GM12878 (cell line): ENCODE measurements at regions not wholly inside any gene's neighbourhood (a gene's known extent, or its start where the extent isn't known, plus 50 kb on each side); places are given as distances from the start of the nearest gene placed in this dataset.

ENCODE experiments used
- ATAC-seq: fragments of 200-7000 bp; cut with Tn5 transposase; 3 replicates; pipeline ENCODE4 v1.9.1; 2020; ENCODE audit warnings: mild to moderate bottlenecking, moderate library complexity
- BruUV-seq: library from RNA; stranded (reverse); fragments of 400-500 nt; replicated peaks from 2 replicates; lab custom pipeline; 2021; lab: Mats Ljungman, UMichigan
- CTCF ChIA-PET: fragments of 300-600 bp; sonication (Branson Sonifier 250); formaldehyde crosslinking; extraction: SDS; loops from one replicate; lab custom pipeline; 2021; ENCODE audit warnings: inconsistent platforms; lab: Yijun Ruan, JAX
- POLR2A ChIA-PET: fragments of 350-600 bp; formaldehyde crosslinking; extraction: SDS; loops from one replicate; lab custom pipeline; 2021; ENCODE audit warnings: inconsistent platforms; lab: Charles Lee
- RAD21 ChIA-PET: fragments of 300-600 bp; sonication (Branson Sonifier 250); formaldehyde crosslinking; loops from one replicate; lab custom pipeline; 2023; ENCODE audit warnings: antibody characterized with exemption; ENCODE audit not compliant: unreplicated experiment; lab: Charles Lee
- SMC1A ChIA-PET: fragments of 300-600 bp; sonication (Branson Sonifier 250); formaldehyde crosslinking; loops from one replicate; lab custom pipeline; 2023; ENCODE audit not compliant: unreplicated experiment, uncharacterized antibody; lab: Charles Lee
- DNase-seq: peaks from one replicate; pipeline ENCODE4 v3.0.0-alpha.2; 2011; ENCODE audit warnings: low read depth, low spot score
- FAIRE-seq: peaks from 3 replicates; lab custom pipeline; 2011; peaks lifted over from hg19 to GRCh38; lab: Jason Lieb, UNC
- H2AFZ ChIP-seq: 2 replicates; pipeline ENCODE4 v1.6.0; 2011; ENCODE audit warnings: low read depth, low read length, control low read depth; ENCODE audit not compliant: control insufficient read depth
- H3K27ac ChIP-seq: 2 replicates; pipeline ENCODE4 v1.5.1; 2011; ENCODE audit warnings: control low read depth; ENCODE audit not compliant: control insufficient read depth, insufficient read depth
- H3K27me3 ChIP-seq, 2 experiments: replicated peaks in 1 of 2; 2 replicates each; pipeline versions ENCODE4 v1.6.0 to v1.6.1; 2011; ENCODE audit warnings: low read length in 1 of 2; ENCODE audit not compliant: control insufficient read depth in 2 of 2, insufficient read depth in 2 of 2
- H3K36me3 ChIP-seq, 2 experiments: 2 replicates each; pipeline ENCODE4 v1.5.1; 2011; ENCODE audit warnings: low read length in 1 of 2; ENCODE audit not compliant: control insufficient read depth in 2 of 2, insufficient read depth in 2 of 2
- H3K4me1 ChIP-seq: 2 replicates; pipeline ENCODE4 v1.6.1; 2011; ENCODE audit warnings: mild to moderate bottlenecking, low read length, moderate library complexity, mixed read lengths; ENCODE audit not compliant: control insufficient read depth, insufficient read depth
- H3K4me2 ChIP-seq: 2 replicates; pipeline ENCODE4 v1.6.0; 2011; ENCODE audit warnings: control low read depth; ENCODE audit not compliant: control insufficient read depth, insufficient read depth
- H3K4me3 ChIP-seq: fragments of 200-600 bp; sonication (generic); 2 replicates; pipeline ENCODE4 v1.5.1; 2016
- H3K79me2 ChIP-seq: 2 replicates; pipeline ENCODE4 v1.6.0; 2011; ENCODE audit warnings: low read length; ENCODE audit not compliant: control insufficient read depth, insufficient read depth
- H3K9ac ChIP-seq: 2 replicates; pipeline ENCODE4 v1.8.0; 2011; ENCODE audit warnings: low read length, control low read depth, mixed read lengths; ENCODE audit not compliant: control insufficient read depth, insufficient read depth
- H3K9me3 ChIP-seq: replicated peaks from 3 replicates; pipeline ENCODE4 v1.5.1; 2011; ENCODE audit warnings: mild to moderate bottlenecking, low read length; ENCODE audit not compliant: control insufficient read depth, insufficient read depth
- H4K20me1 ChIP-seq: 2 replicates; pipeline ENCODE4 v1.6.0; 2011; ENCODE audit not compliant: control insufficient read depth, insufficient read depth
- ATF2 ChIP-seq: IDR thresholded peaks from 2 replicates; pipeline ENCODE4 v1.6.1; 2012; ENCODE audit warnings: low read length, inconsistent platforms
- MYB ChIP-seq: fragments of 150-350 bp; IDR thresholded peaks from 2 replicates; pipeline ENCODE4 v1.6.1; 2014; ENCODE audit warnings: mild to moderate bottlenecking, low read depth, low read length, borderline replicate concordance
- WGBS: methylation state at CpG from one replicate; pipeline ENCODE4 v1.1.6; 2016; ENCODE audit warnings: low lambda C conversion rate; ENCODE audit not compliant: insufficient replicate concordance, insufficient coverage; ENCODE audit errors: missing lambda C conversion rate; 5-methylcytosine and 5-hydroxymethylcytosine counted together
- in situ Hi-C: fragments of 300-500 bp; cut with MboI; formaldehyde crosslinking; loops from 9 replicates; pipeline ENCODE4 v1.14.3; 2018; ENCODE audit warnings: mixed read lengths
- intact Hi-C: fragments of 100-400 bp; cut with micrococcal nuclease; formaldehyde crosslinking; loops from one replicate; pipeline ENCODE4 v1.14.2; 2022; ENCODE audit not compliant: unreplicated experiment
- TF ChIP-seq, protein P1 (sequence below): fragments of 150-350 bp; IDR thresholded peaks from 2 replicates; pipeline ENCODE4 v1.6.1; 2014; ENCODE audit warnings: mild to moderate bottlenecking, low read depth, low read length
- TF ChIP-seq, protein P2 (sequence below): fragments of 450-650 bp; conservative IDR thresholded peaks from 2 replicates; pipeline ENCODE4 v1.6.1; 2017; ENCODE audit warnings: mild to moderate bottlenecking, moderate library complexity
- TF ChIP-seq, protein P3 (sequence below): IDR thresholded peaks from 2 replicates; pipeline ENCODE4 v1.6.1; 2012; ENCODE audit warnings: low read depth, low read length, improper control_type of control experiment

DNA sequence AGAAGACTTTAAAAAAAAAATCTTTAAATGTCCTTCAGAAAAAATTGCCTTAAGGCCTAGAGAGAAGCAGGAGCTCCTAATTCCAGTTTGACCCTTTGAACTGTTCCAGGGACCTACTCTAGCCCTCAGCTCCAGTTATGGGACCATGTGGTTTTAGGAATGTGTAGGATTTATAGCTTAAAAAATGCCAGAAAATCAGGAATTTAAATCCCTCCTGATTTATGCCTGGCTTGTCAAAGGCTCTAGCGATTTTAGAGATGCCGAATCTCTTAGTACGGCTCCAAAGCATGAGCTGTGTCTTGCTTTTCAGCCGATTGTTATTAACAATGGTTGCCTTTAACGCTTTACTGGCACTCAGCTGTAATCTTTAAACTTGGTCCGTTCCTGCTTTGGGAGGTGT, 130.6 kb upstream of the NPVF start:
- Histone ChIP-seq H3K9ac (no peak overlapping the region), H3K4me3 (no peak overlapping the region), H3K27ac (no peak overlapping the region), H3K4me2 (no peak overlapping the region), H3K79me2 (no peaks in the 10 kb centered on the region), H2AFZ (no peak overlapping the region), H3K9me3 (no peaks in the 10 kb centered on the region), H3K27me3 (no peaks in the 10 kb centered on the region; a peak in 1 of 4 replicates), H3K4me1 (no peaks in the 10 kb centered on the region), H3K36me3 (no peaks in the 10 kb centered on the region), H4K20me1 (no peaks in the 10 kb centered on the region)
- intact Hi-C loops = no loop called here
- ChIA-PET CTCF (interaction anchor here (0.7 to 1.2 kb wide), 2 partner anchors 11 to 101 kb away, joined by 3 read pairs; no protein-coding TSS in a partner anchor), RAD21 (no interaction called here), SMC1A (no interaction called here), POLR2A (interaction anchor here (0.6 kb wide), 1 partner anchor 17 kb away, joined by 4 read pairs; no protein-coding TSS in a partner anchor)
- 70% methylated on average over 6 of the region's 6 CpGs for WGBS
- in situ Hi-C loops = no loop called here
- DNase-seq = no peak
- no peak for FAIRE-seq
- TF ChIP-seq, protein P1, sequence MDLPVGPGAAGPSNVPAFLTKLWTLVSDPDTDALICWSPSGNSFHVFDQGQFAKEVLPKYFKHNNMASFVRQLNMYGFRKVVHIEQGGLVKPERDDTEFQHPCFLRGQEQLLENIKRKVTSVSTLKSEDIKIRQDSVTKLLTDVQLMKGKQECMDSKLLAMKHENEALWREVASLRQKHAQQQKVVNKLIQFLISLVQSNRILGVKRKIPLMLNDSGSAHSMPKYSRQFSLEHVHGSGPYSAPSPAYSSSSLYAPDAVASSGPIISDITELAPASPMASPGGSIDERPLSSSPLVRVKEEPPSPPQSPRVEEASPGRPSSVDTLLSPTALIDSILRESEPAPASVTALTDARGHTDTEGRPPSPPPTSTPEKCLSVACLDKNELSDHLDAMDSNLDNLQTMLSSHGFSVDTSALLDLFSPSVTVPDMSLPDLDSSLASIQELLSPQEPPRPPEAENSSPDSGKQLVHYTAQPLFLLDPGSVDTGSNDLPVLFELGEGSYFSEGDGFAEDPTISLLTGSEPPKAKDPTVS = no peak
- TF ChIP-seq ATF2 (no peak), MYB (no peak)
- TF ChIP-seq, protein P2, sequence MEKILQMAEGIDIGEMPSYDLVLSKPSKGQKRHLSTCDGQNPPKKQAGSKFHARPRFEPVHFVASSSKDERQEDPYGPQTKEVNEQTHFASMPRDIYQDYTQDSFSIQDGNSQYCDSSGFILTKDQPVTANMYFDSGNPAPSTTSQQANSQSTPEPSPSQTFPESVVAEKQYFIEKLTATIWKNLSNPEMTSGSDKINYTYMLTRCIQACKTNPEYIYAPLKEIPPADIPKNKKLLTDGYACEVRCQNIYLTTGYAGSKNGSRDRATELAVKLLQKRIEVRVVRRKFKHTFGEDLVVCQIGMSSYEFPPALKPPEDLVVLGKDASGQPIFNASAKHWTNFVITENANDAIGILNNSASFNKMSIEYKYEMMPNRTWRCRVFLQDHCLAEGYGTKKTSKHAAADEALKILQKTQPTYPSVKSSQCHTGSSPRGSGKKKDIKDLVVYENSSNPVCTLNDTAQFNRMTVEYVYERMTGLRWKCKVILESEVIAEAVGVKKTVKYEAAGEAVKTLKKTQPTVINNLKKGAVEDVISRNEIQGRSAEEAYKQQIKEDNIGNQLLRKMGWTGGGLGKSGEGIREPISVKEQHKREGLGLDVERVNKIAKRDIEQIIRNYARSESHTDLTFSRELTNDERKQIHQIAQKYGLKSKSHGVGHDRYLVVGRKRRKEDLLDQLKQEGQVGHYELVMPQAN = no peak
- TF ChIP-seq, protein P3, sequence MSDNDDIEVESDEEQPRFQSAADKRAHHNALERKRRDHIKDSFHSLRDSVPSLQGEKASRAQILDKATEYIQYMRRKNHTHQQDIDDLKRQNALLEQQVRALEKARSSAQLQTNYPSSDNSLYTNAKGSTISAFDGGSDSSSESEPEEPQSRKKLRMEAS = no peak
- BruUV-seq = no TSS peak
- ATAC-seq = no peak
